Ishikawa (cell line): ENCODE measurements at regions not wholly inside any gene's neighbourhood (a gene's known extent, or its start where the extent isn't known, plus 50 kb on each side); places are given as distances from the start of the nearest gene placed in this dataset.

ENCODE experiments used
- MAX ChIP-seq: IDR thresholded peaks from 2 replicates; pipeline ENCODE4 v1.6.1; 2012
- RAD21 ChIP-seq: IDR thresholded peaks from 2 replicates; pipeline ENCODE4 v1.6.1; 2012; ENCODE audit warnings: low read depth
- REST ChIP-seq: IDR thresholded peaks from 2 replicates; pipeline ENCODE4 v1.6.1; 2012; ENCODE audit warnings: low read depth, mild to moderate bottlenecking
- TAF1 ChIP-seq: IDR thresholded peaks from 2 replicates; pipeline ENCODE4 v1.6.1; 2012; ENCODE audit warnings: low read depth, mild to moderate bottlenecking
- ZBTB7A ChIP-seq: IDR thresholded peaks from 2 replicates; pipeline ENCODE4 v1.6.1; 2012; ENCODE audit warnings: low read depth

GRCh38 chr11:96456111-96456510, 66.3 kb downstream of the JRKL start:
- TF ChIP-seq TAF1 (no peak), ZBTB7A (no peak), REST (no peak), RAD21 (no peak), MAX (no peak)
